Skeletal muscle tissue (tissue), 3 donors: ENCODE measurements at regions not wholly inside any gene's neighbourhood (a gene's known extent, or its start where the extent isn't known, plus 50 kb on each side); places are given as distances from the start of the nearest gene placed in this dataset.
"Not testable (repeated sequence)": the region's sequence is repeated elsewhere in the genome, so short reads cannot be mapped to it uniquely, and the experiment has no call there.

ENCODE experiments used
- H3K27ac ChIP-seq: one replicate; pipeline ENCODE4 v1.7.0; 2013; ENCODE audit warnings: mild to moderate bottlenecking, low read depth, low read length, inconsistent platforms
- H3K27me3 ChIP-seq, 3 donors: one replicate each; pipeline ENCODE4 v1.7.0; 2013; ENCODE audit warnings: low read length in 3 of 3; ENCODE audit not compliant: control insufficient read depth in 3 of 3, insufficient read depth in 3 of 3
- H3K36me3 ChIP-seq, 3 donors: one replicate each; pipeline ENCODE4 v1.7.0; 2013; ENCODE audit warnings: low read length in 3 of 3; ENCODE audit not compliant: control insufficient read depth in 3 of 3, insufficient read depth in 3 of 3
- H3K4me1 ChIP-seq, 3 donors: one replicate each; pipeline ENCODE4 v1.7.0; 2013; ENCODE audit warnings: low read length in 3 of 3, mild to moderate bottlenecking in 3 of 3; ENCODE audit not compliant: control insufficient read depth in 3 of 3, insufficient read depth in 3 of 3
- H3K4me3 ChIP-seq, 3 donors: one replicate each; pipeline ENCODE4 v1.7.0; 2013; ENCODE audit warnings: low read length in 3 of 3
- H3K9ac ChIP-seq, 3 donors: one replicate each; pipeline ENCODE4 v1.7.0; 2013; ENCODE audit warnings: low read length in 3 of 3, mild to moderate bottlenecking in 3 of 3, moderate library complexity in 2 of 3, low read depth in 1 of 3
- H3K9me3 ChIP-seq, 3 donors: one replicate each; pipeline ENCODE4 v1.7.0; 2013; ENCODE audit warnings: low read length in 3 of 3; ENCODE audit not compliant: control insufficient read depth in 3 of 3
- donor health status: Osteomylitis.

DNA sequence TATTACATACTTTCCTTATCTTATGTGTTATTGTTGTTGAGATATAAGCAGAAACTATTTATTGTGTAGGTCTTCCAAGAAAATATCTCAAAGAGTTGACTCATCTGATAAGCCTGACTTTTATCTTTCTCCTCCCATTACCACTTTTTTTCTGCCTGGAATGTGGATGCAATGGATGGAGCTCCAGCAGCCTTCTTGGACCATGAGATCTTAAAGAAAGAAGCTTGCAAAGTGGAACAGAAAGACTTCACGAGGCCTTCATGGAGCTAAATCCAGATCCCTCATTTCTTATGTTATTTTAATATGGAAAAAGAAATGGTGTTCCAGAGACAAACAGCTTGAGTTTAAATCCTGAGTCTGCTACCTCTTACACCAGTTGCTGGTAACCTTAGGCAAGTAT is 237.6 kb upstream of the FOXF1 start:
- H3K27me3 ChIP-seq, result peaks cover 14 to 29% (median 16%) of the 10 kb centered on the region in 3 donors

DNA sequence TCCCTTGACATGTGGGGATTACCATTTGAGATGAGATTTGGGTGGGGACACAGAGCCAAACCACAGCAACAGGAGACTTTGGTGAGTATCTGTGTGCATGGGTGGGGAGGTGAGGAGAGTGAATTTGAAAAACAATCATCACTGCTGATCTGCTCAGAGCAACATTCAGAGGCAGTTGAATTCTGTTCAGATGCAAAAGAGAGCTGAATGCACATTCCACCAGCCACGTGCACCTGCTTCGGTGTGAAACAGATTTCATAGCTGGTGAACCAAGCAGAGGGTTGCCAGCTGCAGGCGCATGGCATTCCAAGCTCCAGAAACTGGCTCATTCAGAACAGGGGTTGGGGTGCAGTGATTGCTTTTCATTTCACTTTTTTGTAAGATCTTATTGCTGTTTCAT is 233.1 kb upstream of the FOXF1 start:
- no peak overlapping the region for H3K27ac ChIP-seq
- no peak overlapping the region for H3K9ac ChIP-seq
- peaks cover 21 to 36% (median 24%) of the 10 kb centered on the region in 3 donors for H3K27me3 ChIP-seq
- H3K4me3 ChIP-seq, result no peak overlapping the region
- H3K9me3 ChIP-seq, result no peaks in the 10 kb centered on the region
- H3K4me1 ChIP-seq, result no peaks in the 10 kb centered on the region
- no peaks in the 10 kb centered on the region for H3K36me3 ChIP-seq

More for the DNA sequence above, 237.6 kb upstream of the FOXF1 start:
- Histone ChIP-seq H3K9me3 (no peaks in the 10 kb centered on the region), H3K36me3 (no peaks in the 10 kb centered on the region), H3K9ac (no peak overlapping the region), H3K4me3 (no peak overlapping the region), H3K27ac (no peak overlapping the region), H3K4me1 (no peaks in the 10 kb centered on the region)

GRCh38 chr16:86277859-86278258 is 232.5 kb upstream of the FOXF1 start:
- not testable (repeated sequence) for H3K27ac ChIP-seq, H3K4me3 ChIP-seq, H3K9ac ChIP-seq, H3K36me3 ChIP-seq, H3K4me1 ChIP-seq, H3K9me3 ChIP-seq
- peaks cover 22 to 41% (median 25%) of the 10 kb centered on the region in 3 donors for H3K27me3 ChIP-seq

GRCh38 chr16:86281421-86281820 is 228.9 kb upstream of the FOXF1 start:
- Histone ChIP-seq H3K9me3 (peaks cover 0 to 2% (median 0%) of the 10 kb centered on the region in 3 donors), H3K27me3 (peaks cover 31 to 55% (median 37%) of the 10 kb centered on the region in 3 donors), H3K36me3 (no peaks in the 10 kb centered on the region), H3K27ac (no peak overlapping the region), H3K4me3 (no peak overlapping the region), H3K4me1 (no peaks in the 10 kb centered on the region), H3K9ac (no peak overlapping the region)

DNA sequence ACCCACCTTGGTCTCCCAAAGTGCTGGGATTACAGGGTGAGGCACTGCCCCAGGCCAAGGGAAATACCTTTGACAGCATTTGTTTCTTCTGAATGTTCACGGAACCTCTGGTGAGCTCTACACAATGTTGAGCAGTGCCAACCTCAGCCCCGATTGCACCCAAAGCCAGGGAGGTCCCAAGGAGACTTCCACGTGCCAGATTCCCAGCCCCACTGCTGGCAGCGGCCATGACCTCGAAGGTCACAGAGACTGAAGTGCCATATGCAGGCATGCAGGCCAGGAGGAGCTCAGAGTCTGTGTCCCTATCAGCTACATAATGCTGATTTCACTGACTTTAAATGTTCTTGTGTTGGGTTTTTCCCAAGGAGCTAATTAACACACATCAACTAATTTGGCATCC is 226.4 kb upstream of the FOXF1 start:
- Histone ChIP-seq H3K4me1 (no peaks in the 10 kb centered on the region), H3K36me3 (no peaks in the 10 kb centered on the region), H3K27ac (no peak overlapping the region), H3K27me3 (peaks cover 56 to 70% (median 63%) of the 10 kb centered on the region in 3 donors), H3K9ac (no peak overlapping the region), H3K4me3 (no peak overlapping the region), H3K9me3 (peaks cover 0 to 2% (median 0%) of the 10 kb centered on the region in 3 donors)

- Histone ChIP-seq H3K4me1 (no peaks in the 10 kb centered on the region), H3K27me3 (peaks cover 68 to 80% (median 76%) of the 10 kb centered on the region in 3 donors), H3K9me3 (peaks cover 0 to 2% (median 0%) of the 10 kb centered on the region in 3 donors), H3K36me3 (no peaks in the 10 kb centered on the region), H3K9ac (no peak overlapping the region), H3K27ac (no peak overlapping the region), H3K4me3 (no peak overlapping the region)
Observed at GRCh38 chr16:86285421-86285820, 224.9 kb upstream of the FOXF1 start.

GRCh38 chr16:86285938-86286921 is 224.1 kb upstream of the FOXF1 start:
- Histone ChIP-seq H3K9ac (no peak overlapping the region), H3K4me1 (no peaks in the 10 kb centered on the region), H3K27me3 (peaks cover 75 to 86% (median 83%) of the 10 kb centered on the region in 3 donors), H3K36me3 (no peaks in the 10 kb centered on the region), H3K27ac (no peak overlapping the region), H3K4me3 (no peak overlapping the region), H3K9me3 (peaks cover 0 to 2% (median 0%) of the 10 kb centered on the region in 3 donors)

DNA sequence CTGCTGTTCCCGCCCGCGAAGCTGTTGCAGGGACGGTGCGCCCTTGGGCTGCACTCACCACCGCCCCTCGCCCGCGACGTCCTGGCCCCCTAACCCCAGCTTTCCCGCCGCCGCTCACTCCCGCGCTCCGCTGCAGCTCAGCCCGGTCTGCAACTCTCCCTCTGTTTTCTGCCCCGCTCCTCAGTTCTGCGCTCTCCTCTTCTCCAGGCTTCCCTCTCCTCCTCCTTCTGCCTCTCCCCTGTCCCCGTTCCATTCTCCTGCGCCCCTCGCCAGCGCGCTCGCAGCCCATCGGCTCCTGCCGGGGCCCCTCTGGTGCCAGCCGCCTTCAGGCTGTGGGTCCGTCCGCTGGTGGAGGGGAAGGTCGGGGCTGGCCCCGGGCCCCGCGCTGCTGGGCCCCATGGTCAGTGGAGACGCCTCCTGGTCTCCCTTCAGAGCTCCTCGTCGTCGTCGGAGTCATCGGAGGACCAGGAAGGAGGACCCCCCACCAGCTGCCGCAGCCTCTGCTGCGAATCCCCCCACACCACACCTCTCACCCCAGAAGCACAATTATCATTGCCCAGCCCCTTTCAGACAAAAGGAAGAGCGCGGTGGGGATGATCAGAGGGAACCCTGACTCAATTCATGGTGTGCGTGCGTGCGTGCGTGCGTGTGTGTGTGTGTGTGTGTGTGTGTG is 223.2 kb upstream of the FOXF1 start:
- H3K9me3 ChIP-seq, result peaks cover 0 to 2% (median 0%) of the 10 kb centered on the region in 3 donors
- no peak overlapping the region for H3K4me3 ChIP-seq
- H3K27ac ChIP-seq, result no peak overlapping the region

GRCh38 chr16:86287664-86288201 is 222.6 kb upstream of the FOXF1 start:
- Histone ChIP-seq H3K27ac (no peak overlapping the region), H3K9me3 (peaks cover 0 to 2% (median 0%) of the 10 kb centered on the region in 3 donors), H3K36me3 (no peaks in the 10 kb centered on the region), H3K27me3 (peaks cover 77 to 90% (median 88%) of the 10 kb centered on the region in 3 donors), H3K4me1 (no peaks in the 10 kb centered on the region), H3K9ac (no peak overlapping the region), H3K4me3 (no peak overlapping the region)

More for the DNA sequence above, 223.2 kb upstream of the FOXF1 start:
- no peaks in the 10 kb centered on the region for H3K4me1 ChIP-seq
- H3K36me3 ChIP-seq, result no peaks in the 10 kb centered on the region
- peaks cover 75 to 90% (median 82%) of the 10 kb centered on the region in 3 donors for H3K27me3 ChIP-seq
- H3K9ac ChIP-seq, result no peak overlapping the region
